C4-2B (cell line): ENCODE measurements at regions not wholly inside any gene's neighbourhood (a gene's known extent, or its start where the extent isn't known, plus 50 kb on each side); places are given as distances from the start of the nearest gene placed in this dataset.

ENCODE experiments used
- CTCF ChIP-seq: fragments of 450-650 bp; conservative IDR thresholded peaks from 2 replicates; pipeline ENCODE4 v1.5.1; 2017; ENCODE audit warnings: mild to moderate bottlenecking
- ZFX ChIP-seq: fragments of 450-650 bp; IDR thresholded peaks from 2 replicates; pipeline ENCODE4 v1.6.1; 2017

- TF ChIP-seq CTCF = no peak
- no peak for TF ChIP-seq ZFX
These were observed 68.8 kb upstream of the BCOR start for GRCh38 chrX:40166582-40166981.
